Bronchial epithelial cell (primary cell): ENCODE measurements at regions not wholly inside any gene's neighbourhood (a gene's known extent, or its start where the extent isn't known, plus 50 kb on each side); places are given as distances from the start of the nearest gene placed in this dataset.

Experiments used
- DNase-seq: peaks from one replicate; pipeline ENCODE4 v3.0.0-alpha.2; 2010; ENCODE audit warnings: low read depth
- FAIRE-seq: peaks from 2 replicates; lab custom pipeline; 2011; peaks lifted over from hg19 to GRCh38; lab: Jason Lieb, UNC
- H3K27me3 ChIP-seq: 2 replicates; pipeline ENCODE4 v1.5.1; 2011; ENCODE audit warnings: low read length; ENCODE audit not compliant: control insufficient read depth, insufficient read depth
- H3K36me3 ChIP-seq: 2 replicates; pipeline ENCODE4 v1.5.1; 2011; ENCODE audit warnings: low read length; ENCODE audit not compliant: control insufficient read depth, insufficient read depth
- H3K4me3 ChIP-seq: 2 replicates; pipeline ENCODE4 v1.5.1; 2011; ENCODE audit warnings: mild to moderate bottlenecking, low read depth, low read length, control low read depth
- TF ChIP-seq, protein P1 (sequence below): IDR thresholded peaks from 2 replicates; pipeline ENCODE4 v1.5.1; 2011; ENCODE audit warnings: mild to moderate bottlenecking, moderate library complexity, low read length, control low read depth, inconsistent platforms; ENCODE audit not compliant: insufficient read depth, severe bottlenecking

- Histone ChIP-seq H3K4me3 (no peak overlapping the region), H3K27me3 (no peaks in the 10 kb centered on the region), H3K36me3 (no peaks in the 10 kb centered on the region)
- TF ChIP-seq, protein P1, sequence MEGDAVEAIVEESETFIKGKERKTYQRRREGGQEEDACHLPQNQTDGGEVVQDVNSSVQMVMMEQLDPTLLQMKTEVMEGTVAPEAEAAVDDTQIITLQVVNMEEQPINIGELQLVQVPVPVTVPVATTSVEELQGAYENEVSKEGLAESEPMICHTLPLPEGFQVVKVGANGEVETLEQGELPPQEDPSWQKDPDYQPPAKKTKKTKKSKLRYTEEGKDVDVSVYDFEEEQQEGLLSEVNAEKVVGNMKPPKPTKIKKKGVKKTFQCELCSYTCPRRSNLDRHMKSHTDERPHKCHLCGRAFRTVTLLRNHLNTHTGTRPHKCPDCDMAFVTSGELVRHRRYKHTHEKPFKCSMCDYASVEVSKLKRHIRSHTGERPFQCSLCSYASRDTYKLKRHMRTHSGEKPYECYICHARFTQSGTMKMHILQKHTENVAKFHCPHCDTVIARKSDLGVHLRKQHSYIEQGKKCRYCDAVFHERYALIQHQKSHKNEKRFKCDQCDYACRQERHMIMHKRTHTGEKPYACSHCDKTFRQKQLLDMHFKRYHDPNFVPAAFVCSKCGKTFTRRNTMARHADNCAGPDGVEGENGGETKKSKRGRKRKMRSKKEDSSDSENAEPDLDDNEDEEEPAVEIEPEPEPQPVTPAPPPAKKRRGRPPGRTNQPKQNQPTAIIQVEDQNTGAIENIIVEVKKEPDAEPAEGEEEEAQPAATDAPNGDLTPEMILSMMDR: no peak
- DNase-seq: no peak
- FAIRE-seq: no peak
Measured at GRCh38 chr3:30350901-30351300, 255.5 kb upstream of the TGFBR2 start.

DNA sequence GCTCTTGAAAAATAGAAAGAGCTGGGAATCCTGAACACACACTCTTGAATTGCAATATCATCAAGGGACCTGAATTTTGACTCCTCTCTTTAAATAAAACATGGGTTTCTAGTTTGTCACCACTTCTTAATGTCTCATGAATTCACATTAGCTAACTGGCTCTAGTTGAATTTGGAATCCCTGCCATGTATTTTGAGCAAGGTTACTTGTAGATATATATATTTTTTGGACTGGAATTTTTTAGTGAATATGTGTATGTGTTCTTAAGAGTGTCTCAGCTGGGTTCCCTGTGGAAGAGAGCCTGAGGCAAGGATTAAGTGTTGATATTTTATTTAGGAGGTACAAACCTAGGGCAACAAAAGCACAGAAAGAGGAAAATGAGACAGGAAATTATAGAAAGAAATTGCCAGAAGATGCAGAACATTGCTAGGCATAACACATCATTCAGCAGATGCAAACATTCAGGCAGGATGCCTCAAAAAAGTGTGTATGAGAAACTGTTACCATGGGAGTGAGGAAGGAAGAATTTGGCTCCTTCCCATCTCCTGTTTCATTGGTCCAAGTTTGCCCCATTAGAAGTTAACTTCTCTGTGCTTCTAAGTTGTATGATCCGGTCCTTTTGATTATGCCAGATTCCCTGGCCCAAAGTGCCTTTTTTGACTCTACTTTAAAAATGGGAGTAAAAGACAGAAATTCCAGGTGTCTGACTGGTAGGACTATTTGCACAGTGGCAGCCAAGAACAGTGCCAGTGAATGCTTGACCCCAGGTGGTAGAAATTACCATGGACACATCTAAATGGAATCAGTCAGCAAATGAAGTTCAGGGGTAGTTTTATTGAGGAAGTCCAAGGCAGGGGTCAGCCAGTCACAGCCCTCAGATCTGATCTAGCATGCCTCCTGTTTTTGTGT, 253.7 kb upstream of the TGFBR2 start:
- H3K4me3 ChIP-seq: no peak overlapping the region
- TF ChIP-seq, protein P1: no peak
- no peak for DNase-seq
- H3K36me3 ChIP-seq: no peaks in the 10 kb centered on the region
- no peaks in the 10 kb centered on the region for H3K27me3 ChIP-seq
- no peak for FAIRE-seq

DNA sequence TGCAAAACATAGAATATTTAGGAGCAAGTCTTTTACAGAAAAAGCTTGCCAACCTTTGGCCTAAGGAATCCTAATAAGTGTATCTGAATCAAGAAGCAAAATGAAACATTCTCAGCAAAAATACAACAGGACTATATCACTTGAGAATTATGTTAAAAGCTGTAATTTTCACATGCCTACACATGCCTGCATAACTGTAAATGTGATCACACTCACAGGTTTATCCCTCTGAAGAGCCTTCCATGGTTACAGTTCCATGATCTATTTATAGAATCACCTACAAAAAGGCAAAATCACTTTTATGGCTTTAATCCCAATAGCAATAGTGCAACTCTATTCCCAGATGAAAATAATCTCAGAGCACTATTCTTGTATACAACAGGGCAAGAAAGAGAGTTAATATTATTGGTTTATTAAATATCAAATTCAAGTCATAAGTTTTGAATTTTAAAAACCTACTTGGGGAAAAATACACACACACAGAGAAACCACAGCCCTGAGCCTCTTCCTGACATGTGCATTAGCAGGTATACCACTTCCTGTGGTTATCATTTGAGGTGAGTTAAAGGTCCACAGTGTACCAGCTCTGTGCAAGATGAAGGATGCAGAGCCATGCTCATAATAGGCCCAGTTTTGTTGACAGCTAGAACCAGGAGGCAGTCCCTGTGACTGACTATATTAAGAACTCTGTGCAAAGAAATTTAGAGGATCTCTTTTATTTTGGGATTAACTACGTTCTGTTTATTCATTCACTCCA, 252.5 kb upstream of the TGFBR2 start:
- Histone ChIP-seq H3K4me3 (no peak overlapping the region), H3K27me3 (no peaks in the 10 kb centered on the region), H3K36me3 (no peaks in the 10 kb centered on the region)
- DNase-seq (peak; percentile 85), FAIRE-seq (no peak)
- TF ChIP-seq, protein P1: no peak

- Histone ChIP-seq H3K36me3 (no peaks in the 10 kb centered on the region), H3K27me3 (no peaks in the 10 kb centered on the region), H3K4me3 (no peak overlapping the region)
- TF ChIP-seq, protein P1: no peak
- DNase-seq (no peak), FAIRE-seq (no peak)
Measured at GRCh38 chr3:30354513-30354912, 251.9 kb upstream of the TGFBR2 start.

- Histone ChIP-seq H3K27me3 (no peaks in the 10 kb centered on the region), H3K36me3 (no peaks in the 10 kb centered on the region), H3K4me3 (no peak overlapping the region)
- TF ChIP-seq, protein P1: no peak
- FAIRE-seq (no peak), DNase-seq (peak; percentile 66)
Measured at GRCh38 chr3:30354972-30355371, 251.4 kb upstream of the TGFBR2 start.
